Spleen (tissue), 7 donors: ENCODE measurements at regions not wholly inside any gene's neighbourhood (a gene's known extent, or its start where the extent isn't known, plus 50 kb on each side); places are given as distances from the start of the nearest gene placed in this dataset.

Experiments
- CTCF ChIP-seq, 11 experiments: fragments of 200-600 bp in 7 of 11; fragments of 450-650 bp in 4 of 11; sonication (generic) in 4 of 11; IDR thresholded peaks in 8 of 11; conservative IDR thresholded peaks in 3 of 11; 1 replicate in 7 of 11; 2 replicates in 4 of 11; pipeline versions ENCODE4 v1.4.0 to v1.8.0; 2016 to 2021; ENCODE audit warnings: antibody characterized with exemption in 11 of 11, inconsistent platforms in 4 of 11, mild to moderate bottlenecking in 1 of 11
- POLR2A ChIP-seq, 3 donors: fragments of 450-650 bp; IDR thresholded peaks; one replicate each; pipeline ENCODE4 v1.5.1; 2017; ENCODE audit warnings: antibody characterized with exemption in 3 of 3, mild to moderate bottlenecking in 1 of 3
- donor health status: DM: no; HTN: no; CAD: no; lungs with moderate emphysema.
- donor health status: DM: no; HTN: no; CAD: no.
- donor health status: DM: no; HTN: no; CAD: no.

- TF ChIP-seq CTCF (IDR thresholded peaks at IDR 0.05 in 8 of 11, conservative IDR thresholded peaks at IDR 0.05 in 3 of 11), result no peak
- no peak for TF ChIP-seq POLR2A (IDR thresholded peaks at IDR 0.05)
Observed at GRCh38 chr14:30227436-30227835, 299.8 kb upstream of the PRKD1 start.
